ENCODE measurements at regions not wholly inside any gene's neighbourhood (a gene's known extent, or its start where the extent isn't known, plus 50 kb on each side); places are given as distances from the start of the nearest gene placed in this dataset.

- DNase-seq (ENCODE audit: low read depth), result no peak
These were observed 548.2 kb downstream of the TBC1D22A start for GRCh38 chr22:47310601-47311000.

GRCh38 chr22:47309946-47310345 is 547.5 kb downstream of the TBC1D22A start:
- no peak for TF ChIP-seq CTCF (IDR thresholded peaks at IDR 0.05; ENCODE audit: low read depth, low read length, missing control alignments)
- no peak overlapping the region for H3K4me3 ChIP-seq (ENCODE audit: low read depth, low read length)
- no peak for DNase-seq (ENCODE audit: low read depth)

More at GRCh38 chr22:47310601-47311000, 548.2 kb downstream of the TBC1D22A start:
- TF ChIP-seq CTCF (IDR thresholded peaks at IDR 0.05; ENCODE audit: low read depth, low read length, missing control alignments), result no peak
- no peak overlapping the region for H3K4me3 ChIP-seq (ENCODE audit: low read depth, low read length)

- TF ChIP-seq CTCF (IDR thresholded peaks at IDR 0.05; ENCODE audit: low read depth, low read length, missing control alignments), result no peak
- DNase-seq (ENCODE audit: low read depth), result no peak
These were observed 547.0 kb downstream of the TBC1D22A start for GRCh38 chr22:47309476-47309875.

GRCh38 chr22:47308886-47309285 is 546.4 kb downstream of the TBC1D22A start:
- no peak for DNase-seq (ENCODE audit: low read depth)
- no peak overlapping the region for H3K4me3 ChIP-seq (ENCODE audit: low read depth, low read length)
- TF ChIP-seq CTCF (IDR thresholded peaks at IDR 0.05; ENCODE audit: low read depth, low read length, missing control alignments), result no peak

More at GRCh38 chr22:47309476-47309875, 547.0 kb downstream of the TBC1D22A start:
- H3K4me3 ChIP-seq (ENCODE audit: low read depth, low read length), result no peak overlapping the region

GRCh38 chr22:47307822-47308221 is 545.4 kb downstream of the TBC1D22A start:
- no peak for DNase-seq (ENCODE audit: low read depth)
- no peak for TF ChIP-seq CTCF (IDR thresholded peaks at IDR 0.05; ENCODE audit: low read depth, low read length, missing control alignments)
- H3K4me3 ChIP-seq (ENCODE audit: low read depth, low read length), result no peak overlapping the region

GRCh38 chr22:47307326-47307725 is 544.9 kb downstream of the TBC1D22A start:
- DNase-seq (ENCODE audit: low read depth), result no peak
- H3K4me3 ChIP-seq (ENCODE audit: low read depth, low read length), result no peak overlapping the region
- TF ChIP-seq CTCF (IDR thresholded peaks at IDR 0.05; ENCODE audit: low read depth, low read length, missing control alignments), result no peak

GRCh38 chr22:47304854-47305253 is 542.4 kb downstream of the TBC1D22A start:
- no peak for TF ChIP-seq CTCF (IDR thresholded peaks at IDR 0.05; ENCODE audit: low read depth, low read length, missing control alignments)
- H3K4me3 ChIP-seq (ENCODE audit: low read depth, low read length), result no peak overlapping the region
- DNase-seq (ENCODE audit: low read depth), result no peak
